K562 (cell line): ENCODE measurements at regions not wholly inside any gene's neighbourhood (a gene's known extent, or its start where the extent isn't known, plus 50 kb on each side); places are given as distances from the start of the nearest gene placed in this dataset.

Experiments used
- ATAC-seq: fragments of 200-7000 bp; cut with Tn5 transposase; 3 replicates; pipeline ENCODE4 v1.9.1; 2020; ENCODE audit warnings: moderate library complexity
- BruUV-seq: library from RNA; stranded (reverse); fragments of 400-500 nt; replicated peaks from 2 replicates; lab custom pipeline; 2021; lab: Mats Ljungman, UMichigan
- CTCF ChIA-PET: fragments of 300-600 bp; formaldehyde crosslinking; extraction: SDS; loops from one replicate; lab custom pipeline; 2021; ENCODE audit warnings: low intra/inter-chr PET ratio; lab: Yijun Ruan, JAX
- POLR2A ChIA-PET: fragments of 300-600, 350-650 bp; sonication (Branson Sonifier 250); formaldehyde crosslinking; extraction: SDS; loops from one replicate; lab custom pipeline; 2021; ENCODE audit warnings: antibody characterized with exemption, inconsistent platforms; lab: Yijun Ruan, JAX
- DNase-seq, 4 experiments: peaks; one replicate each; pipeline versions ENCODE4 v3.0.0 to v3.0.0-alpha.2; 2011 to 2018; ENCODE audit warnings: low spot score in 3 of 4, mixed read lengths in 3 of 4; ENCODE audit errors: extremely low read depth in 1 of 4
- FAIRE-seq: peaks from 2 replicates; lab custom pipeline; 2011; peaks lifted over from hg19 to GRCh38; lab: Jason Lieb, UNC
- H2AFZ ChIP-seq: 2 replicates; pipeline ENCODE4 v1.6.0; 2011; ENCODE audit warnings: low read depth, low read length, control low read depth, inconsistent platforms
- H3K27ac ChIP-seq: fragments of 200-600 bp; 3 replicates; pipeline ENCODE4 v1.8.0; 2011; ENCODE audit warnings: low read depth, mild to moderate bottlenecking, control low read depth, inconsistent platforms, low read length, moderate library complexity, mixed read lengths; ENCODE audit errors: extremely low read depth
- H3K27me3 ChIP-seq, 2 experiments: fragments of 300-600 bp in 1 of 2; 2 replicates in 1 of 2; 3 replicates in 1 of 2; pipeline versions ENCODE4 v1.6.0 to v1.8.0; 2011; ENCODE audit warnings: inconsistent platforms in 2 of 2, low read length in 2 of 2, mild to moderate bottlenecking in 1 of 2, mixed read lengths in 1 of 2, moderate library complexity in 1 of 2; ENCODE audit not compliant: control insufficient read depth in 2 of 2, insufficient read depth in 2 of 2
- H3K36me3 ChIP-seq: fragments of 300-600 bp; 3 replicates; pipeline ENCODE4 v1.8.0; 2011; ENCODE audit warnings: mild to moderate bottlenecking, low read length, inconsistent platforms; ENCODE audit not compliant: control insufficient read depth, insufficient read depth
- H3K4me1 ChIP-seq, 2 experiments: fragments of 200-600 bp in 1 of 2; replicated peaks in 1 of 2; 2 replicates in 1 of 2; 3 replicates in 1 of 2; pipeline versions ENCODE4 v1.5.1 to v1.8.0; 2011; ENCODE audit warnings: inconsistent platforms in 2 of 2, low read length in 2 of 2, mild to moderate bottlenecking in 1 of 2, mixed read lengths in 1 of 2, moderate library complexity in 1 of 2; ENCODE audit not compliant: control insufficient read depth in 2 of 2, insufficient read depth in 2 of 2
- H3K4me2 ChIP-seq: 2 replicates; pipeline ENCODE4 v1.6.1; 2011; ENCODE audit warnings: low read length, control low read depth, inconsistent platforms, mixed read lengths; ENCODE audit not compliant: insufficient read depth
- H3K4me3 ChIP-seq: fragments of 200-600 bp; sonication (generic), shearing (Covaris generic); 2 replicates; pipeline ENCODE4 v1.5.1; 2016; ENCODE audit warnings: control low read depth, inconsistent platforms
- H3K79me2 ChIP-seq: fragments of 200-600 bp; 3 replicates; pipeline ENCODE4 v1.8.0; 2011; ENCODE audit warnings: low read length, inconsistent platforms; ENCODE audit not compliant: control insufficient read depth, insufficient read depth
- H3K9ac ChIP-seq, 2 experiments: 2 replicates each; pipeline versions ENCODE4 v1.6.0 to v1.6.1; 2011; ENCODE audit warnings: low read depth in 2 of 2, low read length in 2 of 2, control low read depth in 1 of 2, inconsistent platforms in 1 of 2, mild to moderate bottlenecking in 1 of 2, mixed read lengths in 1 of 2; ENCODE audit not compliant: insufficient read depth in 1 of 2
- H3K9me1 ChIP-seq: one replicate; pipeline ENCODE4 v1.6.0; 2011; ENCODE audit warnings: inconsistent platforms, mild to moderate bottlenecking, low read length, moderate library complexity; ENCODE audit not compliant: control insufficient read depth, insufficient read depth
- H3K9me3 ChIP-seq: replicated peaks from 2 replicates; pipeline ENCODE4 v1.5.1; 2011; ENCODE audit warnings: low read depth, low read length, inconsistent platforms; ENCODE audit not compliant: control insufficient read depth, insufficient read depth
- H4K20me1 ChIP-seq: replicated peaks from 2 replicates; pipeline ENCODE4 v1.6.1; 2011; ENCODE audit warnings: low read length, inconsistent platforms, mixed read lengths; ENCODE audit not compliant: control insufficient read depth, insufficient read depth
- ATF4 ChIP-seq: fragments of 450-650 bp; formaldehyde crosslinking; IDR thresholded peaks from 2 replicates; pipeline ENCODE4 v1.4.0; 2022; ENCODE audit warnings: mild to moderate bottlenecking, moderate library complexity
- BRD4 ChIP-seq: fragments of 200-600 bp; sonication (generic); IDR thresholded peaks from 2 replicates; pipeline ENCODE4 v1.6.1; 2017; ENCODE audit warnings: inconsistent platforms
- GTF2F1 ChIP-seq: IDR thresholded peaks from 2 replicates; pipeline ENCODE4 v1.6.1; 2011; ENCODE audit warnings: low read depth, low read length, improper control_type of control experiment
- JUN ChIP-seq, 2 experiments: sonication (generic) in 1 of 2; formaldehyde crosslinking in 1 of 2; IDR thresholded peaks; 2 replicates each; pipeline versions ENCODE4 v1.6.1 to v1.8.0; 2012 to 2022; ENCODE audit warnings: borderline replicate concordance in 2 of 2, mild to moderate bottlenecking in 2 of 2, improper control_type of control experiment in 1 of 2, low read depth in 1 of 2, low read length in 1 of 2, missing genetic modification reagents in 1 of 2
- NBN ChIP-seq: fragments of 450-650 bp; IDR thresholded peaks from 2 replicates; pipeline ENCODE4 v1.6.1; 2016; ENCODE audit warnings: low read depth, mild to moderate bottlenecking
- ZNF324 ChIP-seq: fragments of 250-450 bp; sonication (Bioruptor Pico); IDR thresholded peaks from 2 replicates; pipeline ENCODE4 v1.4.0; 2020; ENCODE audit warnings: mild to moderate bottlenecking
- ZNF449 ChIP-seq: fragments of 250-450 bp; sonication (Bioruptor Pico); IDR thresholded peaks from 2 replicates; pipeline ENCODE4 v1.8.0; 2022; ENCODE audit warnings: moderate library complexity, mild to moderate bottlenecking, inconsistent platforms
- ZNF511 ChIP-seq: sonication (generic); formaldehyde crosslinking; IDR thresholded peaks from 2 replicates; pipeline ENCODE4 v1.8.0; 2022; ENCODE audit warnings: mild to moderate bottlenecking, missing genetic modification reagents
- ZNF644 ChIP-seq: fragments of 200-800 bp; sonication (Bioruptor generic); IDR thresholded peaks from 2 replicates; pipeline ENCODE4 v1.6.1; 2016; ENCODE audit warnings: low read depth, missing genetic modification characterization, missing compliant biosample characterization
- ZNF778 ChIP-seq: fragments of 450-650 bp; formaldehyde crosslinking; IDR thresholded peaks from 2 replicates; pipeline ENCODE4 v1.4.0; 2020; ENCODE audit warnings: mild to moderate bottlenecking, moderate library complexity
- WGBS: fragments of 100-300 bp; shearing (Covaris generic); methylation state at CpG from one replicate; pipeline ENCODE4 v1.1.6; 2016; ENCODE audit warnings: low coverage, mixed read lengths; ENCODE audit not compliant: insufficient coverage; ENCODE audit errors: missing lambda C conversion rate; 5-methylcytosine and 5-hydroxymethylcytosine counted together
- in situ Hi-C: fragments of 300-500 bp; cut with MboI; formaldehyde crosslinking; loops from 4 replicates; pipeline ENCODE4 v1.15.0; 2018; ENCODE audit warnings: inconsistent platforms, mixed read lengths
- intact Hi-C: fragments of 100-400 bp; cut with micrococcal nuclease; formaldehyde crosslinking; loops from 2 replicates; pipeline ENCODE4 v1.14.2; 2022

- Histone ChIP-seq H3K27me3 (no peaks in the 10 kb centered on the region), H3K9me3 (no peaks in the 10 kb centered on the region; the same call in 1 of the 2 replicates), H4K20me1 (no peaks in the 10 kb centered on the region), H3K4me1 (no peaks in the 10 kb centered on the region), H3K9me1 (no peaks in the 10 kb centered on the region), H3K9ac (no peak overlapping the region), H3K36me3 (no peaks in the 10 kb centered on the region), H3K27ac (no peak overlapping the region), H2AFZ (no peak overlapping the region), H3K79me2 (no peaks in the 10 kb centered on the region), H3K4me2 (no peak overlapping the region), H3K4me3 (no peak overlapping the region)
- TF ChIP-seq ZNF511 (CRISPR knock-in tag) (no peak), ZNF324 (CRISPR knock-in tag) (no peak)
- CTCF ChIA-PET, result no interaction called here
- FAIRE-seq (no peak), DNase-seq (no peak), ATAC-seq (no peak)
- BruUV-seq, result no TSS peak
- intact Hi-C loops (no loop called here), in situ Hi-C loops (no loop called here)
- WGBS, result 2% methylated on average over 3 of the region's 3 CpGs
- POLR2A ChIA-PET, result no interaction called here
These were observed 566.8 kb downstream of the SH2D4B start for GRCh38 chr10:81104494-81104893.

GRCh38 chr10:81108516-81109199, 571.0 kb downstream of the SH2D4B start:
- in situ Hi-C loops (no loop called here), intact Hi-C loops (no loop called here)
- no peaks in the 10 kb centered on the region for H3K27me3 ChIP-seq
- H3K4me3 ChIP-seq, result no peak overlapping the region
- CTCF ChIA-PET, result interaction anchor here (0.6 kb wide), 1 partner anchor 407 kb away, joined by 3 read pairs; no protein-coding TSS in a partner anchor
- H4K20me1 ChIP-seq, result no peaks in the 10 kb centered on the region
- no peak overlapping the region for H3K9ac ChIP-seq
- no TSS peak for BruUV-seq
- WGBS, result 0% methylated on average over 3 of the region's 3 CpGs
- no peak for ATAC-seq
- no peaks in the 10 kb centered on the region for H3K36me3 ChIP-seq
- H3K9me3 ChIP-seq, result no peaks in the 10 kb centered on the region
- no peak for FAIRE-seq
- no peaks in the 10 kb centered on the region for H3K79me2 ChIP-seq
- H3K27ac ChIP-seq, result no peak overlapping the region
- no peak overlapping the region for H2AFZ ChIP-seq
- H3K4me1 ChIP-seq, result no peaks in the 10 kb centered on the region
- POLR2A ChIA-PET, result no interaction called here
- H3K9me1 ChIP-seq, result no peaks in the 10 kb centered on the region
- no peak for DNase-seq
- TF ChIP-seq GTF2F1 (no peak), ZNF778 (CRISPR knock-in tag) (no peak), JUN (IDR thresholded peaks at IDR 0.05; ENCODE audit: borderline replicate concordance, low read depth, low read length) (no peak), JUN (CRISPR knock-in tag; IDR thresholded peaks at IDR 0.05; ENCODE audit: borderline replicate concordance) (no peak), ATF4 (no peak), BRD4 (no peak), ZNF449 (CRISPR knock-in tag) (no peak), ZNF644 (tag) (no peak), NBN (no peak)
- H3K4me2 ChIP-seq, result no peak overlapping the region
